A549 (cell line): ENCODE measurements at regions not wholly inside any gene's neighbourhood (a gene's known extent, or its start where the extent isn't known, plus 50 kb on each side); places are given as distances from the start of the nearest gene placed in this dataset.

Source experiments
- ATAC-seq, 2 experiments: fragments of 200-7000 bp in 1 of 2; fragments of >200 bp in 1 of 2; cut with Nextera tagmentation in 1 of 2; cut with Tn5 transposase in 1 of 2; 3 replicates each; pipeline versions ENCODE4 v1.8.0 to v1.9.1; 2018 to 2020; ENCODE audit warnings: mild to moderate bottlenecking in 1 of 2, moderate library complexity in 1 of 2
- CTCF ChIA-PET: fragments of 300-600 bp; sonication (Branson Sonifier 250); formaldehyde crosslinking; extraction: SDS; loops from one replicate; lab custom pipeline; 2021; ENCODE audit warnings: antibody characterized with exemption, inconsistent platforms; lab: Yijun Ruan, JAX
- POLR2A ChIA-PET: fragments of 350-600 bp; formaldehyde crosslinking; extraction: SDS; loops from one replicate; lab custom pipeline; 2021; ENCODE audit warnings: antibody characterized with exemption, inconsistent platforms; lab: Yijun Ruan, JAX
- DNase-seq, 2 experiments: peaks; one replicate each; pipeline versions ENCODE4 v3.0.0 to v3.0.0-alpha.2; 2011 to 2016; ENCODE audit warnings: low read depth in 1 of 2, low spot score in 1 of 2
- FAIRE-seq: peaks from 2 replicates; lab custom pipeline; 2011; peaks lifted over from hg19 to GRCh38; lab: Jason Lieb, UNC
- H3K27ac ChIP-seq, 2 experiments: fragments of >200 bp; sonication (Bioruptor Twin); formaldehyde crosslinking; 3 replicates each; pipeline ENCODE4 v1.5.1; 2016 to 2017
- H3K4me1 ChIP-seq: fragments of >200 bp; sonication (Bioruptor Twin); formaldehyde crosslinking; 3 replicates; pipeline ENCODE4 v1.6.1; 2016
- H3K4me2 ChIP-seq: fragments of >200 bp; sonication (Bioruptor Twin); formaldehyde crosslinking; 3 replicates; pipeline ENCODE4 v1.6.1; 2016
- H3K4me3 ChIP-seq: fragments of >200 bp; sonication (Bioruptor Twin); formaldehyde crosslinking; 3 replicates; pipeline ENCODE4 v1.5.1; 2016
- H3K9me3 ChIP-seq: fragments of >200 bp; sonication (Bioruptor Twin); formaldehyde crosslinking; 3 replicates; pipeline ENCODE4 v1.6.1; 2016
- BCL3 ChIP-seq: fragments of >200 bp; sonication (Bioruptor Twin); formaldehyde crosslinking; IDR thresholded peaks from 3 replicates; pipeline ENCODE4 v1.6.1; 2016
- CBX8 ChIP-seq: fragments of 200-600 bp; sonication (generic); IDR thresholded peaks from 2 replicates; pipeline ENCODE4 v1.6.1; 2016
- CEBPB ChIP-seq, 2 experiments: fragments of >200 bp in 1 of 2; sonication (Bioruptor Twin) in 1 of 2; formaldehyde crosslinking in 1 of 2; IDR thresholded peaks; 2 replicates each; pipeline ENCODE4 v1.6.1; 2012 to 2016
- CHD2 ChIP-seq: fragments of 150-350 bp; IDR thresholded peaks from 2 replicates; pipeline ENCODE4 v1.6.1; 2014; ENCODE audit warnings: low read length; ENCODE audit not compliant: partially characterized antibody
- CHD4 ChIP-seq: fragments of 200-600 bp; sonication (generic); IDR thresholded peaks from 2 replicates; pipeline ENCODE4 v1.6.1; 2016; ENCODE audit warnings: antibody characterized with exemption, mild to moderate bottlenecking, borderline replicate concordance
- ELK1 ChIP-seq: fragments of 150-350 bp; IDR thresholded peaks from 2 replicates; pipeline ENCODE4 v1.6.1; 2014; ENCODE audit warnings: low read depth, mild to moderate bottlenecking, low read length
- ESRRA ChIP-seq: fragments of 150-350 bp; IDR thresholded peaks from 2 replicates; pipeline ENCODE4 v1.6.1; 2014; ENCODE audit warnings: mild to moderate bottlenecking, low read length, borderline replicate concordance
- FOSL2 ChIP-seq, 2 experiments: fragments of 450-650 bp in 1 of 2; fragments of >200 bp in 1 of 2; sonication (Bioruptor Twin) in 1 of 2; formaldehyde crosslinking; IDR thresholded peaks; 2 replicates each; pipeline versions ENCODE4 v1.5.0 to v1.6.1; 2016 to 2020; ENCODE audit warnings: mild to moderate bottlenecking in 1 of 2, moderate library complexity in 1 of 2
- FOXS1 ChIP-seq: fragments of 250-450 bp; sonication (Bioruptor Pico); IDR thresholded peaks from 2 replicates; pipeline ENCODE4 v1.5.0; 2020; ENCODE audit warnings: mild to moderate bottlenecking, moderate library complexity
- GATA3 ChIP-seq: IDR thresholded peaks from 2 replicates; pipeline ENCODE4 v1.6.1; 2012; ENCODE audit warnings: borderline replicate concordance
- HDAC2 ChIP-seq: fragments of 200-600 bp; sonication (generic); IDR thresholded peaks from 2 replicates; pipeline ENCODE4 v1.6.1; 2016
- HOXA7 ChIP-seq: fragments of 250-450 bp; sonication (Bioruptor Pico); IDR thresholded peaks from 2 replicates; pipeline ENCODE4 v1.5.0; 2020; ENCODE audit warnings: mild to moderate bottlenecking, moderate library complexity
- JUNB ChIP-seq: fragments of >200 bp; sonication (Bioruptor Twin); formaldehyde crosslinking; IDR thresholded peaks from 2 replicates; pipeline ENCODE4 v1.6.1; 2016
- KDM5A ChIP-seq: fragments of 200-600 bp; sonication (generic); IDR thresholded peaks from 2 replicates; pipeline ENCODE4 v1.6.1; 2016; ENCODE audit warnings: antibody characterized with exemption, mild to moderate bottlenecking
- MAFK ChIP-seq: fragments of 450-650 bp; IDR thresholded peaks from 2 replicates; pipeline ENCODE4 v1.6.1; 2014; ENCODE audit not compliant: partially characterized antibody
- MAX ChIP-seq: IDR thresholded peaks from 2 replicates; pipeline ENCODE4 v1.6.1; 2012
- MYC ChIP-seq: IDR thresholded peaks from 2 replicates; pipeline ENCODE4 v1.6.1; 2012; ENCODE audit warnings: mild to moderate bottlenecking, inconsistent platforms, low read length, improper control_type of control experiment, borderline replicate concordance
- NFE2L2 ChIP-seq: fragments of 150-350 bp; conservative IDR thresholded peaks from 2 replicates; pipeline ENCODE4 v1.6.1; 2014; ENCODE audit warnings: low read length
- NPAS2 ChIP-seq: fragments of 250-450 bp; sonication (Bioruptor Pico); IDR thresholded peaks from 2 replicates; pipeline ENCODE4 v1.8.0; 2022; ENCODE audit warnings: mild to moderate bottlenecking, moderate library complexity, borderline replicate concordance
- NR3C1 ChIP-seq: fragments of >200 bp; sonication (Bioruptor Twin); formaldehyde crosslinking; IDR thresholded peaks from 3 replicates; pipeline ENCODE4 v1.6.1; 2017
- POLR2A ChIP-seq: IDR thresholded peaks from 2 replicates; pipeline ENCODE4 v1.6.1; 2012; ENCODE audit warnings: mild to moderate bottlenecking, low read length
- RAD21 ChIP-seq, 2 experiments: fragments of >200 bp in 1 of 2; sonication (Bioruptor Twin) in 1 of 2; formaldehyde crosslinking in 1 of 2; IDR thresholded peaks in 1 of 2; conservative IDR thresholded peaks in 1 of 2; 2 replicates in 1 of 2; 3 replicates in 1 of 2; pipeline ENCODE4 v1.6.1; 2012 to 2018; ENCODE audit warnings: inconsistent platforms in 1 of 2
- RFX5 ChIP-seq: fragments of 450-650 bp; IDR thresholded peaks from 2 replicates; pipeline ENCODE4 v1.7.1; 2014; ENCODE audit warnings: antibody characterized with exemption, mild to moderate bottlenecking, moderate library complexity
- SMC3 ChIP-seq: fragments of >200 bp; sonication (Bioruptor Twin); formaldehyde crosslinking; IDR thresholded peaks from 3 replicates; pipeline ENCODE4 v1.6.1; 2018; ENCODE audit warnings: inconsistent platforms
- SREBF2 ChIP-seq: fragments of 450-650 bp; IDR thresholded peaks from 2 replicates; pipeline ENCODE4 v1.6.1; 2014; ENCODE audit warnings: mild to moderate bottlenecking, moderate library complexity
- TFCP2L1 ChIP-seq: fragments of 250-450 bp; sonication (Bioruptor Pico); IDR thresholded peaks from 2 replicates; pipeline ENCODE4 v1.5.0; 2021; ENCODE audit warnings: mild to moderate bottlenecking
- TP53 ChIP-seq: fragments of 250-450 bp; sonication (Bioruptor Pico); IDR thresholded peaks from 2 replicates; pipeline ENCODE4 v1.5.0; 2021; ENCODE audit warnings: mild to moderate bottlenecking, moderate library complexity
- ZC3H11A ChIP-seq: fragments of 450-650 bp; IDR thresholded peaks from 2 replicates; pipeline ENCODE4 v1.6.1; 2014; ENCODE audit warnings: antibody characterized with exemption, mild to moderate bottlenecking
- ZFP36 ChIP-seq: fragments of 450-650 bp; IDR thresholded peaks from 2 replicates; pipeline ENCODE4 v1.6.1; 2014; ENCODE audit warnings: borderline replicate concordance; ENCODE audit not compliant: partially characterized antibody
- ZNF302 ChIP-seq: fragments of 250-450 bp; sonication (Bioruptor Pico); IDR thresholded peaks from 2 replicates; pipeline ENCODE4 v1.9.0; 2021; ENCODE audit warnings: inconsistent platforms, mild to moderate bottlenecking, moderate library complexity
- ZSCAN20 ChIP-seq: fragments of 250-450 bp; sonication (Bioruptor Pico); IDR thresholded peaks from 2 replicates; pipeline ENCODE4 v1.8.0; 2022; ENCODE audit warnings: mild to moderate bottlenecking, moderate library complexity
- WGBS: methylation state at CpG from one replicate; pipeline ENCODE4 v1.1.6; 2017; ENCODE audit errors: missing lambda C conversion rate; 5-methylcytosine and 5-hydroxymethylcytosine counted together

GRCh38 chr6:126140015-126140414 lies 153.7 kb downstream of the TRMT11 start (continued):
- TF ChIP-seq MYC (no peak), TFCP2L1 (no peak), NFE2L2 (no peak), NPAS2 (no peak), CHD2 (no peak), SREBF2 (no peak), MAFK (no peak), ELK1 (no peak)

- ATAC-seq = no peak
- CTCF ChIA-PET = no interaction called here
- WGBS = 89% methylated on average over 3 of the region's 3 CpGs
These were observed 157.5 kb downstream of the TRMT11 start for GRCh38 chr6:126143761-126144251.

GRCh38 chr6:126145351-126145750 lies 159.0 kb downstream of the TRMT11 start:
- CTCF ChIA-PET = no interaction called here
- no peak overlapping the region for H3K4me2 ChIP-seq
- FAIRE-seq (no peak), ATAC-seq (no peak), DNase-seq (no peak)
- TF ChIP-seq FOSL2 (IDR thresholded peaks at IDR 0.05) (no peak), FOSL2 (CRISPR knock-in tag; IDR thresholded peaks at IDR 0.05) (no peak), ZFP36 (no peak), CBX8 (no peak), CEBPB (IDR thresholded peaks at IDR 0.05) (no peak), JUNB (no peak), RAD21 (conservative IDR thresholded peaks at IDR 0.05 in 1 of 2, IDR thresholded peaks at IDR 0.05 in 1 of 2) (no peak)
- no peak overlapping the region for H3K4me3 ChIP-seq
- H3K4me1 ChIP-seq = 0 out of 3 replicates have a peak, but pooled peaks cover 15% of the 10 kb centered on the region
- POLR2A ChIA-PET = no interaction called here
- WGBS = 83% methylated on average over 6 of the region's 6 CpGs
- no peak overlapping the region for H3K27ac ChIP-seq
- H3K9me3 ChIP-seq = no peaks in the 10 kb centered on the region

More at GRCh38 chr6:126143761-126144251, 157.5 kb downstream of the TRMT11 start:
- Histone ChIP-seq H3K27ac (no peak overlapping the region), H3K4me2 (no peak overlapping the region), H3K4me1 (0 out of 3 replicates have a peak, but pooled peaks cover 15% of the 10 kb centered on the region), H3K4me3 (no peak overlapping the region), H3K9me3 (0 out of 3 replicates have a peak, but pooled peaks cover 3% of the 10 kb centered on the region)
- POLR2A ChIA-PET = no interaction called here
- TF ChIP-seq FOXS1 (CRISPR knock-in tag) (no peak), ESRRA (no peak), ZNF302 (CRISPR knock-in tag) (no peak), HOXA7 (CRISPR knock-in tag) (no peak), NPAS2 (no peak), FOSL2 (IDR thresholded peaks at IDR 0.05) (no peak), FOSL2 (CRISPR knock-in tag; IDR thresholded peaks at IDR 0.05) (no peak), POLR2A (no peak), CEBPB (IDR thresholded peaks at IDR 0.05) (no peak), SMC3 (no peak), MAFK (no peak), RAD21 (conservative IDR thresholded peaks at IDR 0.05 in 1 of 2, IDR thresholded peaks at IDR 0.05 in 1 of 2) (no peak), NFE2L2 (no peak), CHD4 (no peak), GATA3 (no peak), CBX8 (no peak), NR3C1 (no peak), ZFP36 (no peak)
- FAIRE-seq (no peak), DNase-seq (no peak)

GRCh38 chr6:126147291-126147815 lies 161.0 kb downstream of the TRMT11 start:
- no peak for ATAC-seq
- no peak overlapping the region for H3K27ac ChIP-seq
- WGBS = 82% methylated on average over 4 of the region's 4 CpGs

More at GRCh38 chr6:126147291-126147815, 161.0 kb downstream of the TRMT11 start:
- FAIRE-seq (no peak), DNase-seq (no peak)
- POLR2A ChIA-PET = no interaction called here
- CTCF ChIA-PET = interaction anchor here (0.6 kb wide), 1 partner anchor 816 kb away, joined by 3 read pairs; no protein-coding TSS in a partner anchor
- Histone ChIP-seq H3K4me2 (no peak overlapping the region), H3K9me3 (no peaks in the 10 kb centered on the region), H3K4me3 (no peak overlapping the region), H3K4me1 (0 out of 3 replicates have a peak, but pooled peaks cover 15% of the 10 kb centered on the region)
- no peak for TF ChIP-seq NFE2L2
- no peak for TF ChIP-seq KDM5A
- no peak for TF ChIP-seq BCL3
- no peak for TF ChIP-seq TFCP2L1
- TF ChIP-seq TP53 (CRISPR knock-in tag) = no peak
- TF ChIP-seq MAX = no peak
- TF ChIP-seq ZNF302 (CRISPR knock-in tag) = no peak
- no peak for TF ChIP-seq ELK1
- TF ChIP-seq CHD2 = no peak
- TF ChIP-seq RFX5 = no peak
- no peak for TF ChIP-seq CEBPB (IDR thresholded peaks at IDR 0.05)
- TF ChIP-seq SREBF2 = no peak
- no peak for TF ChIP-seq HDAC2
- TF ChIP-seq ZC3H11A = no peak
- no peak for TF ChIP-seq ZSCAN20 (CRISPR knock-in tag)
